ENCODE measurements at regions not wholly inside any gene's neighbourhood (a gene's known extent, or its start where the extent isn't known, plus 50 kb on each side); places are given as distances from the start of the nearest gene placed in this dataset.

DNA sequence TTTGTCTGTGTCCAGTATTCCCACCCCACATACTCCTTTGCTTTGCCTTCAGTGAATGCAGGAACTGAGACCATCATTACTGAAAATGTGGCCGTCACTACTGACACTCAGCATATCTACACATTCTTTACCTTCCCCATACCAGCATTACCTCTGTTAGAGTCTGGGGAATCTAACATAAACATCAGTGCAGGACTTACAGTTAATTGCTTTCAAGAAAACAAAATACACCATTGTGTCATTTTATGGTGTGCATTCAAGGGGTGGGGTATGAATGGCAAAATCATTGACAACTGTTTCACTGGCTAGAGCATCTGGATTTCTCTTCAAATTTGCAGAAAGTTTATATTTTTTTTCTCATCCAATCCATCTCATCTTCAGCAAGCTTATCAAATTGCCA, 731.4 kb upstream of the RIOK2 start:
- ATAC-seq (ENCODE audit: low FRiP score) (no peak), DNase-seq (no peak)
- no peak overlapping the region for H3K4me3 ChIP-seq (ENCODE audit: low read length in 2 of 2)
- H3K4me1 ChIP-seq (ENCODE audit: control insufficient read depth in 1 of 2, insufficient read depth in 2 of 2, low read length in 2 of 2) = no peaks in the 10 kb centered on the region
- WGBS, 2 donors = 27 to 35% methylated on average over 1 of the region's 1 CpG
- no peaks in the 10 kb centered on the region for H3K9me3 ChIP-seq (ENCODE audit: control insufficient read depth, low read length)
- no peaks in the 10 kb centered on the region for H3K27me3 ChIP-seq (ENCODE audit: control insufficient read depth in 1 of 2, insufficient read depth in 2 of 2, low read length in 1 of 2)
- no peak overlapping the region for H3K27ac ChIP-seq (ENCODE audit: low read depth in 1 of 2, low read length in 2 of 2)
- H3K36me3 ChIP-seq (ENCODE audit: control insufficient read depth in 1 of 2, insufficient read depth in 2 of 2, low read length in 1 of 2) = no peaks in the 10 kb centered on the region
- intact Hi-C loops (cut with DNase I) = no loop called here

GRCh38 chr5:97915106-97915505, 732.1 kb upstream of the RIOK2 start:
- DNase-seq (no peak), ATAC-seq (ENCODE audit: low FRiP score) (no peak)
- intact Hi-C loops (cut with DNase I) = no loop called here
- H3K9me3 ChIP-seq (ENCODE audit: control insufficient read depth, low read length) = no peaks in the 10 kb centered on the region
- H3K27me3 ChIP-seq (ENCODE audit: control insufficient read depth in 1 of 2, insufficient read depth in 2 of 2, low read length in 1 of 2) = no peaks in the 10 kb centered on the region
- WGBS, 2 donors = 66 to 71% methylated on average over 1 of the region's 1 CpG
- no peaks in the 10 kb centered on the region for H3K4me1 ChIP-seq (ENCODE audit: control insufficient read depth in 1 of 2, insufficient read depth in 2 of 2, low read length in 2 of 2)
- no peaks in the 10 kb centered on the region for H3K36me3 ChIP-seq (ENCODE audit: control insufficient read depth in 1 of 2, insufficient read depth in 2 of 2, low read length in 1 of 2)
- no peak overlapping the region for H3K27ac ChIP-seq (ENCODE audit: low read depth in 1 of 2, low read length in 2 of 2)
- no peak overlapping the region for H3K4me3 ChIP-seq (ENCODE audit: low read length in 2 of 2)

GRCh38 chr5:97918057-97918456, 735.0 kb upstream of the RIOK2 start:
- H3K4me1 ChIP-seq (ENCODE audit: control insufficient read depth in 1 of 2, insufficient read depth in 2 of 2, low read length in 2 of 2) = no peaks in the 10 kb centered on the region
- no peaks in the 10 kb centered on the region for H3K9me3 ChIP-seq (ENCODE audit: control insufficient read depth, low read length)
- intact Hi-C loops (cut with DNase I) = no loop called here
- no peaks in the 10 kb centered on the region for H3K36me3 ChIP-seq (ENCODE audit: control insufficient read depth in 1 of 2, insufficient read depth in 2 of 2, low read length in 1 of 2)
- H3K4me3 ChIP-seq (ENCODE audit: low read length in 2 of 2) = no peak overlapping the region
- no peak overlapping the region for H3K27ac ChIP-seq (ENCODE audit: low read depth in 1 of 2, low read length in 2 of 2)
- WGBS, 2 donors = 76 to 84% methylated on average over 1 of the region's 1 CpG
- ATAC-seq (ENCODE audit: low FRiP score) = no peak
- no peak for DNase-seq
- no peaks in the 10 kb centered on the region for H3K27me3 ChIP-seq (ENCODE audit: control insufficient read depth in 1 of 2, insufficient read depth in 2 of 2, low read length in 1 of 2)

DNA sequence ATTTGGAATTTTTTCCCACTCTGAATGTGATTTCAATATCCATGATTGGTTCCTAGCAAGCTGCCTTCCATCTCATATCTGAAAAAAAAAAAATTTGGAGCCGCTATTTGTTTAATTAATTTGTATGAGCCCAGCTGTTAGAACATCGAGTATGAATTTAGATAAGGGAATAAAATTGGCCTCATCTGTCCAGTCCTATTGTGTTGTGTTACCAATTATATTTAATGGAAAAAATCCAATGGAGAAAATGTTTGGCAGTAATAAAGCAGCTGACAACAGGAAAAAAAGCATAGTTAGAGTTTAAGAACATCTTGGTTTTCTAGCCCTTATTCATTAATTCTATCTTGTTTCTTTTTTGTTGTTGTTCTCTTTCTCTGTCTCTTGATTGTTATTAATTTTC, 735.6 kb upstream of the RIOK2 start:
- intact Hi-C loops (cut with DNase I) = no loop called here
- DNase-seq (no peak), ATAC-seq (ENCODE audit: low FRiP score) (no peak)
- Histone ChIP-seq H3K4me3 (ENCODE audit: low read length in 2 of 2) (no peak overlapping the region), H3K9me3 (ENCODE audit: control insufficient read depth, low read length) (no peaks in the 10 kb centered on the region), H3K27me3 (ENCODE audit: control insufficient read depth in 1 of 2, insufficient read depth in 2 of 2, low read length in 1 of 2) (no peaks in the 10 kb centered on the region), H3K36me3 (ENCODE audit: control insufficient read depth in 1 of 2, insufficient read depth in 2 of 2, low read length in 1 of 2) (no peaks in the 10 kb centered on the region), H3K4me1 (ENCODE audit: control insufficient read depth in 1 of 2, insufficient read depth in 2 of 2, low read length in 2 of 2) (no peaks in the 10 kb centered on the region), H3K27ac (ENCODE audit: low read depth in 1 of 2, low read length in 2 of 2) (no peak overlapping the region)
- 64 to 73% methylated on average over 2 of the region's 2 CpGs for WGBS, 2 donors

DNA sequence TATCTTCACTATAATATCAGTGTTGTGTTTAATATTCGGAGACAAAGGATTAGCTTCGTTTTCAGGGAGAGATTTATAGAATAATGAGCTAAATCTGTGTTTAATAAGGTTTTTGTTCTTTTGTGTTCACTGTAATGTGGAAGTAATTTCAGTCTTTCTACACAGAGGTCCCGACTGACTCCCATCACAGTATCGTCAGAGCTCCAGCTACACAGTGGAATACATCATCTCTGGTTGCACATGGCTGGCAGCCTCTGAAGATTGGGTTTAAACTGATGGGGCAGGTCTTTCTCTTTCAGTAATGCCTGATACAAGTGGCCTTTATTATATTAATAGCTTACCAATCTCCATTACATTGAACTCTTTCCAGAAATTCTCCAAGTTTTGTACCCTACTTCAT, 736.7 kb upstream of the RIOK2 start:
- Histone ChIP-seq H3K4me1 (ENCODE audit: control insufficient read depth in 1 of 2, insufficient read depth in 2 of 2, low read length in 2 of 2) (no peaks in the 10 kb centered on the region), H3K4me3 (ENCODE audit: low read length in 2 of 2) (no peak overlapping the region), H3K9me3 (ENCODE audit: control insufficient read depth, low read length) (no peaks in the 10 kb centered on the region), H3K27me3 (ENCODE audit: control insufficient read depth in 1 of 2, insufficient read depth in 2 of 2, low read length in 1 of 2) (no peaks in the 10 kb centered on the region), H3K27ac (ENCODE audit: low read depth in 1 of 2, low read length in 2 of 2) (no peak overlapping the region), H3K36me3 (ENCODE audit: control insufficient read depth in 1 of 2, insufficient read depth in 2 of 2, low read length in 1 of 2) (no peaks in the 10 kb centered on the region)
- intact Hi-C loops (cut with DNase I) = no loop called here
- WGBS, 2 donors = 80 to 85% methylated on average over 4 of the region's 4 CpGs
- ATAC-seq (ENCODE audit: low FRiP score) (no peak), DNase-seq (no peak)

GRCh38 chr5:97922776-97923175, 739.7 kb upstream of the RIOK2 start:
- no peak for DNase-seq
- H3K4me3 ChIP-seq (ENCODE audit: low read length in 2 of 2) = no peak overlapping the region
- 89 to 92% methylated on average over 5 of the region's 5 CpGs for WGBS, 2 donors

GRCh38 chr5:97923496-97923895, 740.4 kb upstream of the RIOK2 start:
- Histone ChIP-seq H3K36me3 (ENCODE audit: control insufficient read depth in 1 of 2, insufficient read depth in 2 of 2, low read length in 1 of 2) (no peaks in the 10 kb centered on the region), H3K4me3 (ENCODE audit: low read length in 2 of 2) (no peak overlapping the region), H3K27ac (ENCODE audit: low read depth in 1 of 2, low read length in 2 of 2) (no peak overlapping the region), H3K27me3 (ENCODE audit: control insufficient read depth in 1 of 2, insufficient read depth in 2 of 2, low read length in 1 of 2) (no peaks in the 10 kb centered on the region), H3K4me1 (ENCODE audit: control insufficient read depth in 1 of 2, insufficient read depth in 2 of 2, low read length in 2 of 2) (no peaks in the 10 kb centered on the region), H3K9me3 (ENCODE audit: control insufficient read depth, low read length) (no peaks in the 10 kb centered on the region)
- DNase-seq (no peak), ATAC-seq (ENCODE audit: low FRiP score) (no peak)
- intact Hi-C loops (cut with DNase I) = no loop called here

More at GRCh38 chr5:97922776-97923175, 739.7 kb upstream of the RIOK2 start:
- intact Hi-C loops (cut with DNase I) = no loop called here
- Histone ChIP-seq H3K4me1 (ENCODE audit: control insufficient read depth in 1 of 2, insufficient read depth in 2 of 2, low read length in 2 of 2) (no peaks in the 10 kb centered on the region), H3K27me3 (ENCODE audit: control insufficient read depth in 1 of 2, insufficient read depth in 2 of 2, low read length in 1 of 2) (no peaks in the 10 kb centered on the region), H3K36me3 (ENCODE audit: control insufficient read depth in 1 of 2, insufficient read depth in 2 of 2, low read length in 1 of 2) (no peaks in the 10 kb centered on the region), H3K9me3 (ENCODE audit: control insufficient read depth, low read length) (no peaks in the 10 kb centered on the region), H3K27ac (ENCODE audit: low read depth in 1 of 2, low read length in 2 of 2) (no peak overlapping the region)
- no peak for ATAC-seq (ENCODE audit: low FRiP score)

DNA sequence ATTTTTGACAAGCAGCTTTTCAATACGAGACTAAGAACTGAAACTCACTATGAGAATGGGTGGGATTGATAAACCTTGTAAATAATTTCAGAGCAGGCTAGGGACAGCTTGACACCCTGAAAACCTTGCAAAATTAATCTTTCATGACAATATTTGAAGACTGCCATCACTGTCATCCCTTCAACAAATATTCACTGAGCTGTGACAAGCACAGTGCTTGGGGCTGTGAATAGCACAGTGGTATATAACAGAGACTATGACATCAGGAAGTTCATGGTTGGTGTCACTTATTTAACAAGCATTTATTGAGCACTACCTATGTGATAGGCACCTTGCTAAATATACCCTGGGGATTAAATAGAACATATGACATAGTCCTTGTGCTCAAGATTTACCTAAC, 741.0 kb upstream of the RIOK2 start:
- H3K9me3 ChIP-seq (ENCODE audit: control insufficient read depth, low read length) = no peaks in the 10 kb centered on the region
- no peak for DNase-seq
- H3K36me3 ChIP-seq (ENCODE audit: control insufficient read depth in 1 of 2, insufficient read depth in 2 of 2, low read length in 1 of 2) = no peaks in the 10 kb centered on the region
- no peak overlapping the region for H3K27ac ChIP-seq (ENCODE audit: low read depth in 1 of 2, low read length in 2 of 2)
- no peak for ATAC-seq (ENCODE audit: low FRiP score)
- intact Hi-C loops (cut with DNase I) = no loop called here
- WGBS, 2 donors = 72 to 75% methylated on average over 1 of the region's 1 CpG
- no peaks in the 10 kb centered on the region for H3K27me3 ChIP-seq (ENCODE audit: control insufficient read depth in 1 of 2, insufficient read depth in 2 of 2, low read length in 1 of 2)
- no peak overlapping the region for H3K4me3 ChIP-seq (ENCODE audit: low read length in 2 of 2)
- H3K4me1 ChIP-seq (ENCODE audit: control insufficient read depth in 1 of 2, insufficient read depth in 2 of 2, low read length in 2 of 2) = no peaks in the 10 kb centered on the region

GRCh38 chr5:97929383-97929782, 746.3 kb upstream of the RIOK2 start:
- Histone ChIP-seq H3K27ac (ENCODE audit: low read depth in 1 of 2, low read length in 2 of 2) (no peak overlapping the region), H3K4me3 (ENCODE audit: low read length in 2 of 2) (no peak overlapping the region), H3K9me3 (ENCODE audit: control insufficient read depth, low read length) (no peaks in the 10 kb centered on the region), H3K4me1 (ENCODE audit: control insufficient read depth in 1 of 2, insufficient read depth in 2 of 2, low read length in 2 of 2) (no peaks in the 10 kb centered on the region), H3K36me3 (ENCODE audit: control insufficient read depth in 1 of 2, insufficient read depth in 2 of 2, low read length in 1 of 2) (no peaks in the 10 kb centered on the region), H3K27me3 (ENCODE audit: control insufficient read depth in 1 of 2, insufficient read depth in 2 of 2, low read length in 1 of 2) (no peaks in the 10 kb centered on the region)
- DNase-seq = no peak
- WGBS, 2 donors = 83 to 86% methylated on average over 1 of the region's 1 CpG
- ATAC-seq (ENCODE audit: low FRiP score) = no peak
- intact Hi-C loops (cut with DNase I) = no loop called here

Measured in aorta (tissue), 5 donors.